ENCODE measurements at regions not wholly inside any gene's neighbourhood (a gene's known extent, or its start where the extent isn't known, plus 50 kb on each side); places are given as distances from the start of the nearest gene placed in this dataset.

GRCh38 chr3:59499000-59499399 lies 449.2 kb upstream of the CFAP20DC start:
- TF ChIP-seq SUZ12 (IDR thresholded peaks at IDR 0.05; ENCODE audit: extremely low read depth, insufficient read depth, insufficient read length) (no peak), ZNF274 (IDR thresholded peaks at IDR 0.05; ENCODE audit: low read depth, low read length) (no peak)
